Fibroblast of lung (primary cell): ENCODE measurements at regions not wholly inside any gene's neighbourhood (a gene's known extent, or its start where the extent isn't known, plus 50 kb on each side); places are given as distances from the start of the nearest gene placed in this dataset.

Source experiments
- CTCF ChIP-seq, 2 donors: IDR thresholded peaks in 1 of 2; conservative IDR thresholded peaks in 1 of 2; 1 replicate in 1 of 2; 2 replicates in 1 of 2; pipeline ENCODE4 v1.5.1; 2011 to 2012; ENCODE audit warnings: low read length in 2 of 2, control low read depth in 1 of 2, inconsistent platforms in 1 of 2, low read depth in 1 of 2, mild to moderate bottlenecking in 1 of 2
- EZH2 ChIP-seq: IDR thresholded peaks from 2 replicates; pipeline ENCODE4 v1.5.1; 2012; ENCODE audit warnings: low read length, control low read depth, mild to moderate bottlenecking; ENCODE audit errors: missing control alignments

GRCh38 chr22:27151407-27151806, 494.0 kb downstream of the MIAT start:
- TF ChIP-seq CTCF (conservative IDR thresholded peaks at IDR 0.05 in 1 of 2, IDR thresholded peaks at IDR 0.05 in 1 of 2; ENCODE audit: low read depth in 1 of 2, low read length in 2 of 2) (no peak), EZH2 (no peak)
